ENCODE measurements at regions not wholly inside any gene's neighbourhood (a gene's known extent, or its start where the extent isn't known, plus 50 kb on each side); places are given as distances from the start of the nearest gene placed in this dataset.

DNA sequence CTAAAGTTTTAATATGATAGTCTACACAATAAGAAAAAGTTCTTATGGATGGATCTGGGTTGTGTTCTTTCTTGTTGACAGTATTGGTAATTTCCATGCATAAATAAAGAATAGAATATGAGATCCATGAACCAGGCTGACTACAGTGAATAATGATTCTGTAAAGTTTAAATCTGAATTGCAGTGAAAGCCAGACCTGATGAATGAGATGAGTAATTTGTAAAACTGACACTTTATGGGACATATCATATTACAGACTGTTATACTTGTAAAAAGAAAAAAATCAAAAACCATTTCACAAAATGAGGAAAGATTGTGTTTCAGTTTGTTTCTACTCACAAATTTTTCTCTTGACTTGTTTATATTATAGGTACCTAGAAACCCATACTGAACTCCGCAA lies 164.9 kb upstream of the SCN7A start:
- TF ChIP-seq GATA3 (IDR thresholded peaks at IDR 0.05; ENCODE audit: low read depth, low read length): no peak
- no peak for TF ChIP-seq GATA2 (IDR thresholded peaks at IDR 0.05; ENCODE audit: low read depth, low read length)

All from SH-SY5Y (cell line).